ENCODE measurements at regions not wholly inside any gene's neighbourhood (a gene's known extent, or its start where the extent isn't known, plus 50 kb on each side); places are given as distances from the start of the nearest gene placed in this dataset.

DNA sequence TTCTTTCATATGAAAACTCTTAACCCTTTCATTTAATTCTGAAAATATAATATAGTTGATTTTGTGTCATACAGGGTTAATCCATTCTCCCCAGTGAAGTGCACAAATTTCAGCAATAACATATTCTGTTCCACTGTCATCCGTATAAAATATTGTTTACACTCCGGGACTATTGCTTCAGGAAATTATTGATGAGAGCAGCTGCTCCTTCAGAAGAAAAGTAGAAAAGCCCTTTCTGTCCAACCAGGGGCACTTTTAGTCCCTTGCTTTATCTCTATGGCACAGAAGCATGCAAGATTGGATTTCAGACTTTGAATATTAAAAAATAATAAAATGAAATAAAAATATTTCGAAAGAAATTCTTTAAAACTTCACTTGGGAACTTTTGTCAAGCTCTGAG lies 535.7 kb upstream of the SLC39A10 start:
- no peak for TF ChIP-seq CTCF (IDR thresholded peaks at IDR 0.05 in 4 of 5, conservative IDR thresholded peaks at IDR 0.05 in 1 of 5)
- no peak for TF ChIP-seq POLR2A (IDR thresholded peaks at IDR 0.05)
